ENCODE measurements at regions not wholly inside any gene's neighbourhood (a gene's known extent, or its start where the extent isn't known, plus 50 kb on each side); places are given as distances from the start of the nearest gene placed in this dataset.

- DNase-seq (ENCODE audit: low read depth, low spot score) (no peak), ATAC-seq (no peak), FAIRE-seq (no peak)
- Histone ChIP-seq H3K4me1 (ENCODE audit: control insufficient read depth, insufficient read depth, low read length) (no peaks in the 10 kb centered on the region), H2AFZ (ENCODE audit: control insufficient read depth, low read depth, low read length) (no peak overlapping the region), H4K20me1 (ENCODE audit: control insufficient read depth, insufficient read depth) (no peaks in the 10 kb centered on the region), H3K27me3 (replicated peaks in 1 of 2; ENCODE audit: control insufficient read depth in 2 of 2, insufficient read depth in 2 of 2, low read length in 1 of 2) (no peaks in the 10 kb centered on the region), H3K4me3 (no peak overlapping the region), H3K27ac (ENCODE audit: control insufficient read depth, insufficient read depth) (no peak overlapping the region), H3K36me3 (ENCODE audit: control insufficient read depth in 2 of 2, insufficient read depth in 2 of 2, low read length in 1 of 2) (no peaks in the 10 kb centered on the region), H3K9ac (ENCODE audit: control insufficient read depth, insufficient read depth, low read length) (no peak overlapping the region), H3K79me2 (ENCODE audit: control insufficient read depth, insufficient read depth, low read length) (no peaks in the 10 kb centered on the region), H3K4me2 (ENCODE audit: control insufficient read depth, insufficient read depth) (no peak overlapping the region), H3K9me3 (replicated peaks; ENCODE audit: control insufficient read depth, insufficient read depth, low read length) (no peaks in the 10 kb centered on the region)
- CTCF ChIA-PET, result no interaction called here
- SMC1A ChIA-PET (ENCODE audit: uncharacterized antibody, unreplicated experiment), result no interaction called here
- intact Hi-C loops (cut with micrococcal nuclease; ENCODE audit: unreplicated experiment) (no loop called here), in situ Hi-C loops (cut with MboI) (no loop called here)
- POLR2A ChIA-PET, result no interaction called here
- BruUV-seq (replicated peaks), result no TSS peak
- RAD21 ChIA-PET (ENCODE audit: unreplicated experiment), result no interaction called here
- WGBS (ENCODE audit: insufficient coverage, insufficient replicate concordance, low lambda C conversion rate, missing lambda C conversion rate), result 28% methylated on average over 2 of the region's 2 CpGs
- TF ChIP-seq ASH2L (IDR thresholded peaks at IDR 0.05; ENCODE audit: borderline replicate concordance, low read depth), result no peak
- TF ChIP-seq MEF2B (IDR thresholded peaks at IDR 0.05; ENCODE audit: partially characterized antibody, poor library complexity, severe bottlenecking), result no peak
- no peak for TF ChIP-seq ZBED1 (IDR thresholded peaks at IDR 0.05; ENCODE audit: borderline replicate concordance)
- no peak for TF ChIP-seq MTA3 (IDR thresholded peaks at IDR 0.05; ENCODE audit: borderline replicate concordance, low read length)
- no peak for TF ChIP-seq MTA2 (IDR thresholded peaks at IDR 0.05; ENCODE audit: low read depth)
- no peak for TF ChIP-seq STAT1 (conservative IDR thresholded peaks at IDR 0.05)
- TF ChIP-seq SRF (IDR thresholded peaks at IDR 0.05; ENCODE audit: low read depth in 2 of 2, low read length in 2 of 2), result no peak
- TF ChIP-seq ESRRA (IDR thresholded peaks at IDR 0.05; ENCODE audit: low read length), result no peak
- no peak for TF ChIP-seq EP300 (IDR thresholded peaks at IDR 0.05; ENCODE audit: borderline replicate concordance in 1 of 2, control insufficient read depth in 1 of 2, low read depth in 2 of 2, low read length in 2 of 2)
- no peak for TF ChIP-seq ZNF207 (IDR thresholded peaks at IDR 0.05; ENCODE audit: borderline replicate concordance)
- no peak for TF ChIP-seq NBN (IDR thresholded peaks at IDR 0.05)
- no peak for TF ChIP-seq IRF4 (IDR thresholded peaks at IDR 0.05; ENCODE audit: low read depth, low read length)
Observed at GRCh38 chr13:68292601-68293000, 1062.5 kb upstream of the PCDH9 start.
